DMS79 treated with DMSO at 0.1 percent for 48 hours (cell line): ENCODE measurements at regions not wholly inside any gene's neighbourhood (a gene's known extent, or its start where the extent isn't known, plus 50 kb on each side); places are given as distances from the start of the nearest gene placed in this dataset.
"Not testable (repeated sequence)": the region's sequence is repeated elsewhere in the genome, so short reads cannot be mapped to it uniquely, and the experiment has no call there.

Experiments used
- DNase-seq: peaks from one replicate; lab custom pipeline; 2025; lab: John Stamatoyannopoulos, UW

DNA sequence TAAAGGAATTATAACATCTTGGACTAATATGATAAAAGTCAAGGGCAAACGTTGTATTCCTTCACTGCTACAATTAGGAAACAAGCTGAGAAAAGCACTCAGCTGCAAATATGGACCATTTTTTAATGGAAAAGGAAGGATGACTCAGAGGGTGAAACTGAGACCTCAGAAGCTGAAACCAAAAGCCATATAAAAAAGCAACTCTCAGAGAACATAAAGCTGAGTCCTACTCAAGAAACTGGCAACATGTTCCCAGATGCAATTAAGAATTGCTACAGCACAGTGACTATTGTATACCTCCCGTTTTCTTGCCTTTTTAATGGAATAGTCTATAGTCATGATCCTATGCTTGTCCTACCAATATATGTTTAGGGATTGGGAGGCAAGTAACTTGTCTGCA lies 1106.4 kb upstream of the INTU start:
- no peak for DNase-seq

DNA sequence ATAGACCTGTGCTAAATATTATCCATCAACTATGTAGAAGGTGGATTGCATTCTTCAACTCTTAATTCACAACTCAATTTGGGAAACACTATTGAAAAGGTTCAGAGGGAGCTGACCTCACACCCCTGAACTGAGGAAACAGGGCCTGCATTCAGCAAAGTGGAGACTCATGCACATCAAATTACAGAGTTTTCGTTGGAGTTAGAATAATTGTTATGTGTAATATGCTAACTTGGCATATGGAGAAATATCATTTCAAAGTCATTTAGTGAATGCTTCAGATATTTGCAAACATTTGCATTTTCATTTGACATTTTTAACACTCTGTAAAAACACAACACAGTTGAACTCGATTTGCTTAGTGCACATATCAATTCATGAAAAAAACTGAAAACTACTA lies 1102.8 kb upstream of the INTU start:
- no peak for DNase-seq

- DNase-seq: no peak
Observed at GRCh38 chr4:126530996-126531585, 1101.7 kb upstream of the INTU start.

DNA sequence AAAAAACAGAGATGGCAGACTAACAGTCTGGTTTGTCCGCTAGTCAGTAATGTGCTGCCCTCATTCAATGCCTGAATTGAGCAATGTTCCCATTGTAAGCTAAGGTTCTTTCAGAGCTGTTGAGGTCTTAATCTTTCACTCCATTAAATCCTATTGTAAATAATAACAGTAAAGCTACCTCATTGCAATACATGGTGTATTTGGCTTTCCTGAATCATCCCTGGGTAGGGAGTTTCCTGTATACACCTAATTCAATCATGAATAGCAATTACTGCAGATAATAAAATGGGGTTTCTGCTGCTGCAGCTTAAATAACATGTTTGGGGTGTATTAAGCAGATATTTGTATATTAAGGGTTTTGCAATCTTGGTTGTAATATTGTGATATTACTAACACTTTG lies 1100.2 kb upstream of the INTU start:
- no peak for DNase-seq

GRCh38 chr4:126533146-126533805 lies 1099.5 kb upstream of the INTU start:
- DNase-seq: no peak

DNA sequence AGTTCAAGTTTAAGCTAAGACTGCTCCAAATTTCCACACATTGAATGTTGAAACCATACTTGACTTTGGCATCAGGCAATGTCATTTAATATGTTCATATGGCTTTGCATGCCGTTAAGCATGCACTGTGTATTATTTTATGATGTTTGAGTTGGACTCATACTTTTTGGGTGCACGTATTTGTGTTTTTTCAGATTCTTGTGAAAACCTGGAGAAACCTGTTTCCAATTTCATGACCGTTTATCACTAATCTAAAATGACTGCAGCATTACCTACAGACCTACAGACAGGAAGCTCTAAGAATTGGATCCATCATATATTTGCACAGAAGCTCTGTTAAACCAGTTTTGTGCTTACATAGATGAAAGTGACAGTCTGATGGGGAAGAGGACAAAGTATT lies 1093.0 kb upstream of the INTU start:
- DNase-seq: no peak

DNA sequence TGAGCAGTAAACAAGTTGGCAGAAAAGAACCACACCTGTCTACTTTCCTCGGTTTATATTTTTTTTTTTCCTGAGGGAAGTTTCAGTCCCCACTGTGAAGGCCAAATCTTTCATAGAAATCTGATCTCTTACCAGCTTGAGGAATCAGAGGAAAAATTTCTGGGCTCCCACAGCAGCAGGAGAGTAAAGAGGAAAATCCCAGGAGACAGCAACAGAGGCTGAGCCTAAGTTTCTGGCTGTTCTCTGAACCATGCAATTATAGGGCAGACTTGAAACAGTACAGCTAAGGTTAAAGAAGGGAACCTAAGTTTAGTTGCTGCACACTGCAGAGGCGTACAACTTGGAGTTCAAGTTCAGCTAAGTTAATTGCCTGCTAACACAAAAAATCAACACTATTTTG lies 1090.9 kb upstream of the INTU start:
- no peak for DNase-seq

DNA sequence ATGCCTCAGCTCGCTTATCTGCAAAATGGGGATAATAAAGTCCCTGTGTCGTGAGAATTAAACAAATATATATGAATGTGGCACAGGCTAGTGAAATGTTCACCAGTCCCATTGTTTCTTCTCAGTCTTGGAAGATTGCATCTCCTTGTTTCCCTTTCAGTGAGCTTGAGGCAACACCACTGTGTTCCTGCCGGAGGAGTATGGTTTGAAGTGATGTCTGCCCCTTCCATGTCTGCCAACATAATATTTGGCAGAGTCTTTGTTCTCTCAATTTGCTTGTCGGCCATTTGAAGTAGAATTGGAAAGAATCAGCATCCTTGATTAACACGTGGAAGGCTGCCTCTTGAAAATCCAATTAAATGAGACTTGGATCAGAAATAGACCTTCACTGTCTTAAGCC lies 1088.5 kb upstream of the INTU start:
- DNase-seq: no peak

- DNase-seq: not testable (repeated sequence)
Observed at GRCh38 chr4:126546197-126546596, 1086.6 kb upstream of the INTU start.

GRCh38 chr4:126547352-126547751 lies 1085.4 kb upstream of the INTU start:
- no peak for DNase-seq

- DNase-seq: no peak
Observed at GRCh38 chr4:126548890-126549289, 1083.9 kb upstream of the INTU start.

- no peak for DNase-seq
Observed at GRCh38 chr4:126552321-126552720, 1080.4 kb upstream of the INTU start.

DNA sequence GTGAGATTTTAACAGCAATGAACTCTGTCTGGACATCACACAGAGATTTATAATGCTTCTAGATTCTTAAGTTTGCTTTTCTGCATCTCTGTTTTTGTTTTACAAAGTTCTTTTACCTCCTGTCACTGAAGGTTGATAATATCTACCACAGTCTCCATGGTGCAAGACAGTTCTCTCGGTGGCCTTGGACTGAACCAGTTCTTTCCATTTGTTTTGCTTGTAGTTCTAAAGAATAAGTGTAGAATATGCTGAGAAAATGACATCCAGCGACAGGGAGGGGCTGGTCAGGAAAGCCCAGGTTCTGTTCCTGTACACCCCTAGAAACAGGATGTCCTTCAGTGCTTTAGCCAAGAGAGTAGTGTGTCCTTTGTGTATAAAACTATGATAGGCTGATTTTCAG lies 1079.5 kb upstream of the INTU start:
- no peak for DNase-seq

GRCh38 chr4:126558596-126558995 lies 1074.2 kb upstream of the INTU start:
- no peak for DNase-seq

DNA sequence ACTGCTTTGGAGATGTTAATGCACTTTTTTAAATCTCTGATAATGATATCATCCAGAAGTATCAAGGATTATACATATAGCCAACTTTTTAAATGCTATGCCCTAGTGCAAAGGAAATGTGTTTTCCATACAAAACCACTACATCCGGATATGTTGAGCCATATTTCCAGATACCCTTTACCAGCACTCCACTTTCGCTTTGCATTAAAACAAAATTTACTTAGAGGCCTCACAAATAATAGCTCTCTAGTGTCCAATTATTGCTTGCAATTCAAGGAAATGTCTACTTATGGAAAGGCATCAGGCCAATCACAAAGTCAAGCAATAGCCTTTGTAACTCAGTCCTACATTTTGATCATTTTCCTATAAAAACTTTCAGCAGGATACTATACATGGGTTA lies 1072.8 kb upstream of the INTU start:
- no peak for DNase-seq

DNA sequence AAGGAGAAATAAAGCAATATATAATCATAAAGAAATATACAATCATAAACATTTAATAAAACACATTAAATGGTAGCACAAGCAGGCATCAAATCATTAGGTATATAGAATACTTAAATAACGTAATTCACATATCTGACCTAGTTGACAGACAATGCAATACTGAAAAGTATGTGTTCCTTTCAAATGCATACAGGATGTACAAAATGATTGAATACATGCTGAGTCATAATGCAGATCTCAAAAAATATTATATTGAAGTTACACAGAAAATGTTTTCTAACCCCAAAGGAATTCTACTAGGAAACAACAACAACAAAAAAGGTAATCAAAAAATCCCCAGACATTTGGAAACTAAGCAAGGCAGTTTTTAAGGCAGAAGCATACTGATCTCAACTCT lies 1072.0 kb upstream of the INTU start:
- DNase-seq: no peak

DNA sequence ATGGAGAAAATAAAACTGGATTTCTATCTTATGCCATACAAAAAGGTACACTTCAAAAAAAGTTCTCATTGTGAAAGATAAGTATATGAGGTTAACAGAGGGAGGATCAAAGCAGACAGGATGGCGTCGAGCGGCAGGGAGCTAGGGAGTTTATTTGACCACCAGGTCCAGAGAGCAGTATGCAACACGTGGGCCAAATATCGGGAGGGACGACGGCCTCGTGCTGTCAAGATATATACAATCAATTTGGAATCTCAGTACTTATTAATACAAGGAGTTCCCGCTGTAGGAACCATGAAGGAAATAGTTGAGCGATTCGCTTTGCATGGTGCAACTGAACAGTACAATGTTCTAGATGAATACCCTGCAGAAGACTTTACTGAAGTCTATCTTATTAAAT lies 1069.4 kb upstream of the INTU start:
- no peak for DNase-seq

- no peak for DNase-seq
Observed at GRCh38 chr4:126564283-126564854, 1068.4 kb upstream of the INTU start.

GRCh38 chr4:126568652-126569570 lies 1063.8 kb upstream of the INTU start:
- no peak for DNase-seq

DNA sequence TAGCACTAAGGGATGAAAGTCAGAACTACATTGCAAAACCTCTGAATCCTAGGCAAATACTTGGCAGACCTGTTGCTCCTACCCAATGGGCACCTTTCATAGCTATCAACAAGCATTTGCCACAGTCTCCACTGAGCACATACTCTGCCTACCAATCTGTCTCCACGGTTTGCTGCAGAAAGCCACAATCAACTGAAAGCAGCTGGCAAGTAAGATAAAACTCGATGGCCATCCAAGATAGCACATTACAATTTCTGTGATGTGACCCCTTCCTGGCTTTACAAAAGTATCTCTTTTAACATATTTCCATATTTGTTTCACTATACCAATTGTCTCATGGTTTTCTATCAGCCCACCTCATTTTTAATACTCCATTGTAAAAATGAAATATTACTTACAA lies 1060.5 kb upstream of the INTU start:
- DNase-seq: no peak

- no peak for DNase-seq
Observed at GRCh38 chr4:126582737-126583136, 1050.0 kb upstream of the INTU start.

GRCh38 chr4:126583509-126583908 lies 1049.2 kb upstream of the INTU start:
- DNase-seq: no peak

DNA sequence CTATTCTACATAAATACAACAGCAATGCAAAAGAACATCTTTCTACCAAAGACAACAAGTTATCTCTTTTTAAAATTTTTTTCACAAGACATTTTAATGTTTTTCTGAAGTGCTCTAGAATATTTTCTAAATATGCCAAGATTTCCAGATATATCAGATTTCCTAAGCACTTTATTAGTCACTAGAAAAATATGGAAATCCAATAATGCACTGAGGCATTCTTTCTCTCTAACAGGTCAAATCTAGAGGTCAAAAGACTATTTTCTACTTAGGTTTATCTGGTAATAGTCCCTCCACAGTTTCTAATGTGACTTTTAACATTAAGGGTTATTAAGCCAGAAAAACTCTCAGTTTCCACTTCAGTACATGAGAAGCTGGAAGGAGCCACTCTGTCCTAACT lies 1041.2 kb upstream of the INTU start:
- no peak for DNase-seq
